ENCODE measurements at regions not wholly inside any gene's neighbourhood (a gene's known extent, or its start where the extent isn't known, plus 50 kb on each side); places are given as distances from the start of the nearest gene placed in this dataset.

GRCh38 chr6:153625089-153625488 lies 414.0 kb upstream of the OPRM1 start:
- peak; percentile 3 for DNase-seq (ENCODE audit: low spot score)

GRCh38 chr6:153624528-153624927 lies 414.5 kb upstream of the OPRM1 start:
- no peak for DNase-seq (ENCODE audit: low spot score)

GRCh38 chr6:153623496-153623895 lies 415.5 kb upstream of the OPRM1 start:
- DNase-seq (ENCODE audit: low spot score), result no peak

- no peak for DNase-seq (ENCODE audit: low spot score)
Measured at GRCh38 chr6:153621491-153621890, 417.5 kb upstream of the OPRM1 start.

- DNase-seq (ENCODE audit: low spot score), result no peak
Measured at GRCh38 chr6:153621070-153621469, 418.0 kb upstream of the OPRM1 start.

GRCh38 chr6:153618371-153619322 lies 420.4 kb upstream of the OPRM1 start:
- no peak for DNase-seq (ENCODE audit: low spot score)

- no peak for DNase-seq (ENCODE audit: low spot score)
Measured at GRCh38 chr6:153616506-153616905, 422.5 kb upstream of the OPRM1 start.

GRCh38 chr6:153613719-153614455 lies 425.2 kb upstream of the OPRM1 start:
- no peak for DNase-seq (ENCODE audit: low spot score)

- no peak for DNase-seq (ENCODE audit: low spot score)
Measured at GRCh38 chr6:153602401-153602800, 436.6 kb upstream of the OPRM1 start.

- no peak for DNase-seq (ENCODE audit: low spot score)
Measured at GRCh38 chr6:153599901-153600300, 439.1 kb upstream of the OPRM1 start.

GRCh38 chr6:153595903-153596302 lies 443.1 kb upstream of the OPRM1 start:
- DNase-seq (ENCODE audit: low spot score), result no peak

- no peak for DNase-seq (ENCODE audit: low spot score)
Measured at GRCh38 chr6:153594871-153595270, 444.2 kb upstream of the OPRM1 start.

GRCh38 chr6:153591159-153591558 lies 447.9 kb upstream of the OPRM1 start:
- DNase-seq (ENCODE audit: low spot score), result no peak

- DNase-seq (ENCODE audit: low spot score), result no peak
Measured at GRCh38 chr6:153590411-153590810, 448.6 kb upstream of the OPRM1 start.

GRCh38 chr6:153588330-153588729 lies 450.7 kb upstream of the OPRM1 start:
- no peak for DNase-seq (ENCODE audit: low spot score)

- DNase-seq (ENCODE audit: low spot score), result no peak
Measured at GRCh38 chr6:153583685-153584084, 452.6 kb upstream of the RGS17 start.

GRCh38 chr6:153580776-153581175 lies 449.7 kb upstream of the RGS17 start:
- DNase-seq (ENCODE audit: low spot score), result no peak

- no peak for DNase-seq (ENCODE audit: low spot score)
Measured at GRCh38 chr6:153575528-153575927, 444.4 kb upstream of the RGS17 start.

- DNase-seq (ENCODE audit: low spot score), result no peak
Measured at GRCh38 chr6:153574231-153574630, 443.1 kb upstream of the RGS17 start.

GRCh38 chr6:153572371-153572770 lies 441.3 kb upstream of the RGS17 start:
- DNase-seq (ENCODE audit: low spot score), result no peak

GRCh38 chr6:153568628-153569027 lies 437.5 kb upstream of the RGS17 start:
- DNase-seq (ENCODE audit: low spot score), result no peak

GRCh38 chr6:153564803-153565202 lies 433.7 kb upstream of the RGS17 start:
- no peak for DNase-seq (ENCODE audit: low spot score)

- no peak for DNase-seq (ENCODE audit: low spot score)
Measured at GRCh38 chr6:153563001-153563400, 431.9 kb upstream of the RGS17 start.
